ENCODE measurements at regions not wholly inside any gene's neighbourhood (a gene's known extent, or its start where the extent isn't known, plus 50 kb on each side); places are given as distances from the start of the nearest gene placed in this dataset.

GRCh38 chr10:78337016-78337415 lies 303.4 kb downstream of the RPS24 start:
- no peak for DNase-seq
- Histone ChIP-seq H3K27me3 (no peaks in the 10 kb centered on the region), H3K36me3 (no peaks in the 10 kb centered on the region), H3K4me1 (peaks cover 6% of the 10 kb centered on the region), H3K9me3 (no peaks in the 10 kb centered on the region), H3K4me3 (ENCODE audit: low read depth, low read length) (no peak overlapping the region)
- TF ChIP-seq CTCF (IDR thresholded peaks at IDR 0.05; ENCODE audit: low read depth, low read length): no peak

GRCh38 chr10:78337646-78338391 lies 304.2 kb downstream of the RPS24 start:
- H3K4me3 ChIP-seq (ENCODE audit: low read depth, low read length): no peak overlapping the region
- H3K27me3 ChIP-seq: no peaks in the 10 kb centered on the region
- DNase-seq: no peak
- no peaks in the 10 kb centered on the region for H3K9me3 ChIP-seq
- no peak for TF ChIP-seq CTCF (IDR thresholded peaks at IDR 0.05; ENCODE audit: low read depth, low read length)
- H3K4me1 ChIP-seq: peaks cover 6% of the 10 kb centered on the region
- no peaks in the 10 kb centered on the region for H3K36me3 ChIP-seq

GRCh38 chr10:78338717-78339116 lies 305.1 kb downstream of the RPS24 start:
- H3K4me3 ChIP-seq (ENCODE audit: low read depth, low read length): no peak overlapping the region
- no peaks in the 10 kb centered on the region for H3K9me3 ChIP-seq
- H3K36me3 ChIP-seq: no peaks in the 10 kb centered on the region
- no peak for TF ChIP-seq CTCF (IDR thresholded peaks at IDR 0.05; ENCODE audit: low read depth, low read length)
- no peak for DNase-seq
- peaks cover 6% of the 10 kb centered on the region for H3K4me1 ChIP-seq
- H3K27me3 ChIP-seq: no peaks in the 10 kb centered on the region

GRCh38 chr10:78339251-78339650 lies 305.6 kb downstream of the RPS24 start:
- no peak overlapping the region for H3K4me3 ChIP-seq (ENCODE audit: low read depth, low read length)
- no peak for DNase-seq

GRCh38 chr10:78341953-78342614 lies 308.4 kb downstream of the RPS24 start:
- H3K4me1 ChIP-seq: no peaks in the 10 kb centered on the region
- H3K36me3 ChIP-seq: no peaks in the 10 kb centered on the region
- no peak overlapping the region for H3K4me3 ChIP-seq (ENCODE audit: low read depth, low read length)
- H3K27me3 ChIP-seq: no peaks in the 10 kb centered on the region
- no peaks in the 10 kb centered on the region for H3K9me3 ChIP-seq
- DNase-seq: no peak
- no peak for TF ChIP-seq CTCF (IDR thresholded peaks at IDR 0.05; ENCODE audit: low read depth, low read length)

More at GRCh38 chr10:78339251-78339650, 305.6 kb downstream of the RPS24 start:
- no peak for TF ChIP-seq CTCF (IDR thresholded peaks at IDR 0.05; ENCODE audit: low read depth, low read length)
- no peaks in the 10 kb centered on the region for H3K27me3 ChIP-seq
- H3K9me3 ChIP-seq: no peaks in the 10 kb centered on the region
- peaks cover 6% of the 10 kb centered on the region for H3K4me1 ChIP-seq
- H3K36me3 ChIP-seq: no peaks in the 10 kb centered on the region
